GM21515 (cell line): ENCODE measurements at regions not wholly inside any gene's neighbourhood (a gene's known extent, or its start where the extent isn't known, plus 50 kb on each side); places are given as distances from the start of the nearest gene placed in this dataset.
"Not testable (repeated sequence)": the region's sequence is repeated elsewhere in the genome, so short reads cannot be mapped to it uniquely, and the experiment has no call there.

Experiments used
- ATAC-seq: cut with Tn5 transposase; IDR thresholded peaks from one replicate; pipeline ENCODE4 v1.9.1; 2021; ENCODE audit not compliant: unreplicated experiment

GRCh38 chr7:69187824-69188333 lies 410.4 kb upstream of the AUTS2 start:
- ATAC-seq: no peak

- ATAC-seq: no peak
These were observed 408.9 kb upstream of the AUTS2 start for GRCh38 chr7:69189406-69189805.

- no peak for ATAC-seq
These were observed 408.2 kb upstream of the AUTS2 start for GRCh38 chr7:69190025-69190424.

- no peak for ATAC-seq
These were observed 407.5 kb upstream of the AUTS2 start for GRCh38 chr7:69190763-69191162.

- ATAC-seq: no peak
These were observed 406.1 kb upstream of the AUTS2 start for GRCh38 chr7:69192134-69192533.

- no peak for ATAC-seq
These were observed 405.2 kb upstream of the AUTS2 start for GRCh38 chr7:69193061-69193460.

- no peak for ATAC-seq
These were observed 401.7 kb upstream of the AUTS2 start for GRCh38 chr7:69196593-69196992.

- ATAC-seq: no peak
These were observed 400.0 kb upstream of the AUTS2 start for GRCh38 chr7:69198250-69198649.

GRCh38 chr7:69199041-69199440 lies 399.2 kb upstream of the AUTS2 start:
- no peak for ATAC-seq

- ATAC-seq: no peak
These were observed 398.6 kb upstream of the AUTS2 start for GRCh38 chr7:69199661-69200060.

- no peak for ATAC-seq
These were observed 394.4 kb upstream of the AUTS2 start for GRCh38 chr7:69203871-69204270.

- ATAC-seq: no peak
These were observed 393.3 kb upstream of the AUTS2 start for GRCh38 chr7:69204943-69205342.

- ATAC-seq: no peak
These were observed 392.7 kb upstream of the AUTS2 start for GRCh38 chr7:69205581-69205980.

GRCh38 chr7:69208276-69208675 lies 390.0 kb upstream of the AUTS2 start:
- ATAC-seq: no peak

- peak; percentile 74 for ATAC-seq
These were observed 389.4 kb upstream of the AUTS2 start for GRCh38 chr7:69208848-69209247.

- no peak for ATAC-seq
These were observed 386.9 kb upstream of the AUTS2 start for GRCh38 chr7:69211336-69211735.

GRCh38 chr7:69211739-69212138 lies 386.5 kb upstream of the AUTS2 start:
- no peak for ATAC-seq

GRCh38 chr7:69213878-69214277 lies 384.4 kb upstream of the AUTS2 start:
- no peak for ATAC-seq

- not testable (repeated sequence) for ATAC-seq
These were observed 382.8 kb upstream of the AUTS2 start for GRCh38 chr7:69215516-69215915.

GRCh38 chr7:69217516-69218350 lies 380.5 kb upstream of the AUTS2 start:
- no peak for ATAC-seq

- ATAC-seq: no peak
These were observed 379.7 kb upstream of the AUTS2 start for GRCh38 chr7:69218576-69218975.

- no peak for ATAC-seq
These were observed 378.9 kb upstream of the AUTS2 start for GRCh38 chr7:69219381-69219780.
